Mammary epithelial cell (primary cell): ENCODE measurements at regions not wholly inside any gene's neighbourhood (a gene's known extent, or its start where the extent isn't known, plus 50 kb on each side); places are given as distances from the start of the nearest gene placed in this dataset.
"Not testable (repeated sequence)": the region's sequence is repeated elsewhere in the genome, so short reads cannot be mapped to it uniquely, and the experiment has no call there.

ENCODE experiments used
- EZH2 ChIP-seq: IDR thresholded peaks from 2 replicates; pipeline ENCODE4 v1.6.1; 2012; ENCODE audit warnings: low read length, inconsistent platforms, borderline replicate concordance
- TF ChIP-seq, protein P1 (sequence below), 2 donors: IDR thresholded peaks in 1 of 2; conservative IDR thresholded peaks in 1 of 2; 2 replicates each; pipeline ENCODE4 v1.5.1; 2011 to 2012; ENCODE audit warnings: inconsistent platforms in 2 of 2, low read length in 2 of 2, mild to moderate bottlenecking in 2 of 2, control low read depth in 1 of 2, low read depth in 1 of 2; ENCODE audit not compliant: insufficient read depth in 1 of 2; ENCODE audit errors: extremely low read depth in 1 of 2

DNA sequence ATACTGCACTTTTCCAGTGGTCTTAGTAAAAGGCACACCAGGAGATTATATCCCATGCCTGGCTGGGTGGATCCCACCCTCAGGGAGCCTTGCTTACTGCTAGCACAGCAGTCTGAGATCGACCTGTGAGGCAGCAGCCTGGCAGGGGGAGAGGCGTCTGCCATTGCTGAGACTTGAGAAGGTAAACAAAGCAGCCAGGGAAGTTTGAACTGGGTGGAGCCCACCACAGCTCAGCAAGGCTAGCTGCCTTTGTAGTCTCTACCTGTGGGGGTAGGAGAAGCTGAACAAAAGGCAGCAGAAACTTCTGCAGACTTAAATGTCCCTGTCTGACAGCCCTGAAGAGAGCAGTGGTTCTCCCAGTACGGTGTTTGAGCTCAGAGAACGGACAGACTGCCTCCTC is 219.3 kb upstream of the GNAI1 start:
- not testable (repeated sequence) for TF ChIP-seq EZH2
- TF ChIP-seq, protein P1, sequence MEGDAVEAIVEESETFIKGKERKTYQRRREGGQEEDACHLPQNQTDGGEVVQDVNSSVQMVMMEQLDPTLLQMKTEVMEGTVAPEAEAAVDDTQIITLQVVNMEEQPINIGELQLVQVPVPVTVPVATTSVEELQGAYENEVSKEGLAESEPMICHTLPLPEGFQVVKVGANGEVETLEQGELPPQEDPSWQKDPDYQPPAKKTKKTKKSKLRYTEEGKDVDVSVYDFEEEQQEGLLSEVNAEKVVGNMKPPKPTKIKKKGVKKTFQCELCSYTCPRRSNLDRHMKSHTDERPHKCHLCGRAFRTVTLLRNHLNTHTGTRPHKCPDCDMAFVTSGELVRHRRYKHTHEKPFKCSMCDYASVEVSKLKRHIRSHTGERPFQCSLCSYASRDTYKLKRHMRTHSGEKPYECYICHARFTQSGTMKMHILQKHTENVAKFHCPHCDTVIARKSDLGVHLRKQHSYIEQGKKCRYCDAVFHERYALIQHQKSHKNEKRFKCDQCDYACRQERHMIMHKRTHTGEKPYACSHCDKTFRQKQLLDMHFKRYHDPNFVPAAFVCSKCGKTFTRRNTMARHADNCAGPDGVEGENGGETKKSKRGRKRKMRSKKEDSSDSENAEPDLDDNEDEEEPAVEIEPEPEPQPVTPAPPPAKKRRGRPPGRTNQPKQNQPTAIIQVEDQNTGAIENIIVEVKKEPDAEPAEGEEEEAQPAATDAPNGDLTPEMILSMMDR (conservative IDR thresholded peaks at IDR 0.05 in 1 of 2, IDR thresholded peaks at IDR 0.05 in 1 of 2; ENCODE audit: extremely low read depth in 1 of 2, insufficient read depth in 1 of 2, low read depth in 1 of 2, low read length in 2 of 2): not testable (repeated sequence)
